ENCODE measurements at regions not wholly inside any gene's neighbourhood (a gene's known extent, or its start where the extent isn't known, plus 50 kb on each side); places are given as distances from the start of the nearest gene placed in this dataset.

GRCh38 chr21:31500071-31500470, 156.0 kb upstream of the TIAM1 start:
- DNase-seq (ENCODE audit: low read depth), result no peak

GRCh38 chr21:31498985-31499384, 154.9 kb upstream of the TIAM1 start:
- no peak for DNase-seq (ENCODE audit: low read depth)

- no peak for DNase-seq (ENCODE audit: low read depth)
Measured at GRCh38 chr21:31497914-31498313, 153.9 kb upstream of the TIAM1 start.

- no peak for DNase-seq (ENCODE audit: low read depth)
Measured at GRCh38 chr21:31493350-31493880, 149.4 kb upstream of the TIAM1 start.

- DNase-seq (ENCODE audit: low read depth), result no peak
Measured at GRCh38 chr21:31491617-31492016, 147.6 kb upstream of the TIAM1 start.

GRCh38 chr21:31490443-31490842, 146.4 kb upstream of the TIAM1 start:
- DNase-seq (ENCODE audit: low read depth), result no peak

- no peak for DNase-seq (ENCODE audit: low read depth)
Measured at GRCh38 chr21:31489726-31490125, 145.7 kb upstream of the TIAM1 start.

GRCh38 chr21:31489014-31489413, 145.0 kb upstream of the TIAM1 start:
- DNase-seq (ENCODE audit: low read depth), result no peak

- no peak for DNase-seq (ENCODE audit: low read depth)
Measured at GRCh38 chr21:31484219-31484618, 140.2 kb upstream of the TIAM1 start.

- DNase-seq (ENCODE audit: low read depth), result no peak
Measured at GRCh38 chr21:31483146-31483545, 139.1 kb upstream of the TIAM1 start.

GRCh38 chr21:31482460-31482859, 138.4 kb upstream of the TIAM1 start:
- DNase-seq (ENCODE audit: low read depth), result no peak

- DNase-seq (ENCODE audit: low read depth), result no peak
Measured at GRCh38 chr21:31480228-31480627, 136.2 kb upstream of the TIAM1 start.

- DNase-seq (ENCODE audit: low read depth), result no peak
Measured at GRCh38 chr21:31479714-31480113, 135.7 kb upstream of the TIAM1 start.

GRCh38 chr21:31479222-31479621, 135.2 kb upstream of the TIAM1 start:
- no peak for DNase-seq (ENCODE audit: low read depth)

- peak; percentile 3 for DNase-seq (ENCODE audit: low read depth)
Measured at GRCh38 chr21:31476263-31477022, 132.4 kb upstream of the TIAM1 start.

- no peak for DNase-seq (ENCODE audit: low read depth)
Measured at GRCh38 chr21:31475223-31475622, 131.2 kb upstream of the TIAM1 start.

- DNase-seq (ENCODE audit: low read depth), result no peak
Measured at GRCh38 chr21:31473685-31474345, 129.8 kb upstream of the TIAM1 start.

GRCh38 chr21:31471865-31472264, 127.8 kb upstream of the TIAM1 start:
- no peak for DNase-seq (ENCODE audit: low read depth)

GRCh38 chr21:31470896-31471694, 127.0 kb upstream of the TIAM1 start:
- no peak for DNase-seq (ENCODE audit: low read depth)

GRCh38 chr21:31460980-31461379, 116.9 kb upstream of the TIAM1 start:
- no peak for DNase-seq (ENCODE audit: low read depth)

GRCh38 chr21:31459457-31459856, 115.4 kb upstream of the TIAM1 start:
- no peak for DNase-seq (ENCODE audit: low read depth)

- DNase-seq (ENCODE audit: low read depth), result no peak
Measured at GRCh38 chr21:31457675-31458074, 113.6 kb upstream of the TIAM1 start.

- no peak for DNase-seq (ENCODE audit: low read depth)
Measured at GRCh38 chr21:31456201-31456600, 112.1 kb upstream of the TIAM1 start.
